Mesothelial cell of epicardium (in vitro differentiated cells): ENCODE measurements at regions not wholly inside any gene's neighbourhood (a gene's known extent, or its start where the extent isn't known, plus 50 kb on each side); places are given as distances from the start of the nearest gene placed in this dataset.

ENCODE experiments used
- DNase-seq, 2 experiments: peaks; one replicate each; pipeline ENCODE4 v3.0.0; 2021; ENCODE audit warnings: low spot score in 2 of 2; ENCODE audit not compliant: unreplicated experiment in 2 of 2
- H3K27ac Mint-ChIP-seq: 2 replicates; pipeline ENCODE4 v1.8.0; 2021; ENCODE audit warnings: mixed read lengths
- H3K27me3 Mint-ChIP-seq: 2 replicates; pipeline ENCODE4 v1.8.0; 2021; ENCODE audit warnings: low read depth, mixed read lengths
- H3K36me3 Mint-ChIP-seq: 2 replicates; pipeline ENCODE4 v1.8.0; 2021; ENCODE audit warnings: mixed read lengths
- H3K4me1 Mint-ChIP-seq: 2 replicates; pipeline ENCODE4 v1.8.0; 2021; ENCODE audit warnings: mixed read lengths
- H3K4me3 Mint-ChIP-seq: 2 replicates; pipeline ENCODE4 v1.8.0; 2021; ENCODE audit warnings: mild to moderate bottlenecking, moderate library complexity, mixed read lengths
- H3K9me3 Mint-ChIP-seq: 2 replicates; pipeline ENCODE4 v1.8.0; 2021; ENCODE audit warnings: mixed read lengths
- TF ChIP-seq, protein P1 (sequence below): fragments of 200-600 bp; sonication (generic); IDR thresholded peaks from one replicate; pipeline ENCODE4 v1.5.0; 2021; ENCODE audit warnings: antibody characterized with exemption; ENCODE audit not compliant: unreplicated experiment

DNA sequence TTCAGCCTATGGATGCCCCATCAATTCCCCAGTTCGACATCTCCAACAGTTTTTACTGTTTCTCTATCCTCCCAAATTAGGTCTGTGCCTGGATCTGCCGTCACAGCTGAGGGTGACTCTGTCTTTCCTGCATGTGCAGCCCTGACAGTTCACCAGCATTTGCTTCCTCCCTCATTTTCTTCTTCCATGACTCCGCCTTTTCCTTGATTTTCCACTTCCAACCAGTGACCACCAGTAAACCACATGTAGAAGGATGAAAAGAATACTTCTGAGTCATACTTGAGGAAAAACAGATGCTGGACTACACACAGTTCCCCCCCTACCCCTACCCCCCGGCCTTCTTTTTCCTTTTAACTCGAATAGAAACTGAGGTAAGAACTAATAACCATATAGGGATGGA, 311.8 kb upstream of the POM121L12 start:
- Mint-ChIP-seq H3K27me3 (no peaks in the 10 kb centered on the region), H3K4me1 (peaks cover 14% of the 10 kb centered on the region), H3K4me3 (no peak overlapping the region)

DNA sequence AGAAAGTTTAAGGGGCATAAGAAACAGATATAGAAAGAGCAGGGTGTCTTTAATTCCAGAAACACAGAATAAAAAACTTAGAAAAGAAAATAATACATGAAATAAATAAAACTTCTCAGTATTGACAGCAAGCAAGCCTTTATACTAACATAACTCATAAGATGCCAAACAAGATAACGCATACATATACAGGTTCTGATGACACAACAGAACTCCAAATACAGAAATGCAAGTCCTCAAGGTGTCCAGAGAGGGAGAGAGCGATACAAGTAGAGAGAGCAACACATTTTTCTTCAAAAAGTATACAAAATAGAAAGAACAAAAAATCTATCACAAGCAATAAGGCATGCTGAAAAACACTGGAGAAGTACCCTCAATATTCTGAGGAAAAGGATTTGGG, 314.6 kb upstream of the POM121L12 start:
- TF ChIP-seq, protein P1, sequence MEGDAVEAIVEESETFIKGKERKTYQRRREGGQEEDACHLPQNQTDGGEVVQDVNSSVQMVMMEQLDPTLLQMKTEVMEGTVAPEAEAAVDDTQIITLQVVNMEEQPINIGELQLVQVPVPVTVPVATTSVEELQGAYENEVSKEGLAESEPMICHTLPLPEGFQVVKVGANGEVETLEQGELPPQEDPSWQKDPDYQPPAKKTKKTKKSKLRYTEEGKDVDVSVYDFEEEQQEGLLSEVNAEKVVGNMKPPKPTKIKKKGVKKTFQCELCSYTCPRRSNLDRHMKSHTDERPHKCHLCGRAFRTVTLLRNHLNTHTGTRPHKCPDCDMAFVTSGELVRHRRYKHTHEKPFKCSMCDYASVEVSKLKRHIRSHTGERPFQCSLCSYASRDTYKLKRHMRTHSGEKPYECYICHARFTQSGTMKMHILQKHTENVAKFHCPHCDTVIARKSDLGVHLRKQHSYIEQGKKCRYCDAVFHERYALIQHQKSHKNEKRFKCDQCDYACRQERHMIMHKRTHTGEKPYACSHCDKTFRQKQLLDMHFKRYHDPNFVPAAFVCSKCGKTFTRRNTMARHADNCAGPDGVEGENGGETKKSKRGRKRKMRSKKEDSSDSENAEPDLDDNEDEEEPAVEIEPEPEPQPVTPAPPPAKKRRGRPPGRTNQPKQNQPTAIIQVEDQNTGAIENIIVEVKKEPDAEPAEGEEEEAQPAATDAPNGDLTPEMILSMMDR, result no peak
- no peak for DNase-seq
- no peak overlapping the region for H3K4me3 Mint-ChIP-seq
- H3K9me3 Mint-ChIP-seq, result no peaks in the 10 kb centered on the region
- no peak overlapping the region for H3K27ac Mint-ChIP-seq
- H3K4me1 Mint-ChIP-seq, result peaks cover 14% of the 10 kb centered on the region
- no peaks in the 10 kb centered on the region for H3K36me3 Mint-ChIP-seq
- H3K27me3 Mint-ChIP-seq, result no peaks in the 10 kb centered on the region

More for the DNA sequence above, 311.8 kb upstream of the POM121L12 start:
- Mint-ChIP-seq H3K9me3 (no peaks in the 10 kb centered on the region), H3K27ac (no peak overlapping the region), H3K36me3 (no peaks in the 10 kb centered on the region)
- TF ChIP-seq, protein P1, result no peak
- no peak for DNase-seq

- H3K9me3 Mint-ChIP-seq, result no peaks in the 10 kb centered on the region
- H3K4me3 Mint-ChIP-seq, result no peak overlapping the region
- no peaks in the 10 kb centered on the region for H3K27me3 Mint-ChIP-seq
- no peak for DNase-seq
- TF ChIP-seq, protein P1, result no peak
- H3K27ac Mint-ChIP-seq, result peak overlapping the region; percentile 56
- peaks cover 23% of the 10 kb centered on the region for H3K4me1 Mint-ChIP-seq
- no peaks in the 10 kb centered on the region for H3K36me3 Mint-ChIP-seq
These were observed 315.8 kb upstream of the POM121L12 start for GRCh38 chr7:52719677-52720076.

DNA sequence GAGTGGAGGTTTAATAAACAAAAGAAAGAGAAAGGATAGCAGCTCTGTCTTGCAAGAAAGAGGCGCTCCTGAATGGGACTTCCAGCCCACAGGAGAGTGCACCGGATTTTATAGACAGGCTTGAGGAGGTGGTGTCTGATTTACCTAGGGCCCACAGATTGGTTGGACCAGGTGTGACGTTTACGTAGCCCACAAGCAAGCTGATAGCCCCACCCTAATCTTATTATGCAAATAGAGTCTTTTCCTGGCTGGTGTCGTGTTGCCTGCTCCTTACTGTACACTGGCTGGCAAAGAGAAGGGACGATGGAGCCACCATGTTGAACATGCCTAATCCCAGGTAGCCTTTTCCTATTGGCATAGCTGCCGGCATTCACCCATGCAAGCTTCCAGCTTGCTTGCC, 319.7 kb upstream of the POM121L12 start:
- H3K9me3 Mint-ChIP-seq, result peaks cover 16% of the 10 kb centered on the region

GRCh38 chr7:52712938-52713337, 322.5 kb upstream of the POM121L12 start:
- Mint-ChIP-seq H3K4me1 (peaks cover 20% of the 10 kb centered on the region), H3K9me3 (peaks cover 27% of the 10 kb centered on the region), H3K36me3 (peaks cover 10% of the 10 kb centered on the region), H3K27me3 (no peaks in the 10 kb centered on the region), H3K4me3 (no peak overlapping the region), H3K27ac (no peak overlapping the region)
- no peak for DNase-seq
- TF ChIP-seq, protein P1, result no peak

More for the DNA sequence above, 319.7 kb upstream of the POM121L12 start:
- H3K4me3 Mint-ChIP-seq, result no peak overlapping the region
- TF ChIP-seq, protein P1, result no peak
- no peak overlapping the region for H3K27ac Mint-ChIP-seq
- no peak for DNase-seq
- H3K27me3 Mint-ChIP-seq, result no peaks in the 10 kb centered on the region
- H3K36me3 Mint-ChIP-seq, result peaks cover 7% of the 10 kb centered on the region
- H3K4me1 Mint-ChIP-seq, result peaks cover 32% of the 10 kb centered on the region

GRCh38 chr7:52711951-52712350, 323.5 kb upstream of the POM121L12 start:
- DNase-seq, result no peak
- Mint-ChIP-seq H3K4me3 (no peak overlapping the region), H3K36me3 (peaks cover 10% of the 10 kb centered on the region), H3K27me3 (no peaks in the 10 kb centered on the region), H3K4me1 (peaks cover 18% of the 10 kb centered on the region), H3K27ac (no peak overlapping the region), H3K9me3 (peaks cover 27% of the 10 kb centered on the region)
- TF ChIP-seq, protein P1, result no peak
